ENCODE measurements at regions not wholly inside any gene's neighbourhood (a gene's known extent, or its start where the extent isn't known, plus 50 kb on each side); places are given as distances from the start of the nearest gene placed in this dataset.
"Not testable (repeated sequence)": the region's sequence is repeated elsewhere in the genome, so short reads cannot be mapped to it uniquely, and the experiment has no call there.

DNA sequence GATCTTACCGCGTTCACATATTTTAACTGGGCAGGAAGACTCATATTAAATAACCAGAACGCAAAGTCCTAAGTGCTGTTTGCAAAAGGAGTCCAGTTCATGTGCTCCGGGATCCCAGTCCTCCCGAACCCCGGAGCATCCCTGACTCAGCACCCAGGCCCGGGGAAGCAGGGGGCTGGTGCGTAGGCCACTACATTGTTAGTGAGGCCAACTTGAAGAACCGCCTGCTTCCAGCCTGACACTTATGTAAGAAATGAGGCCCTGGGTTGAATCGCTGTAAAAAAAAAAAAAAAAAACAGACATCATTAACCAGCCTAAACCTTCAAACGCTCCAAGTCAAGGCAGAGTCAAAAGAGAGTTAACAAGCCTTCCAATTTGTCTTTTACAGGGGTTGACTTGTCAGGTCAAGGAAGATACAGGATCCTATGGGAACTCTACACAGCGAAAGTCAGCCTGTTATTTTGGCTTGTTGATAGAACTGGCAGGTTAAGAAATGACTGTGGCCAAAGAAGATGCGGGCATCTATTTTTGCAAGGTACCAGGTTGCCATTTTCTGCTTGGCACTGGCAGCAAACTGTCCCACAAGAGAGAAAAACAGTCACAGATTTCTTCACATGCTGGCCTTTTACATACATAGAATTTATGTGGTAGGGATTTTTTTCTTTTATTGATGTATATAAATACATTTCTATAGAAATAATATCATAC is 93.3 kb downstream of the ACTL7B start:
- no peak for DNase-seq

DNA sequence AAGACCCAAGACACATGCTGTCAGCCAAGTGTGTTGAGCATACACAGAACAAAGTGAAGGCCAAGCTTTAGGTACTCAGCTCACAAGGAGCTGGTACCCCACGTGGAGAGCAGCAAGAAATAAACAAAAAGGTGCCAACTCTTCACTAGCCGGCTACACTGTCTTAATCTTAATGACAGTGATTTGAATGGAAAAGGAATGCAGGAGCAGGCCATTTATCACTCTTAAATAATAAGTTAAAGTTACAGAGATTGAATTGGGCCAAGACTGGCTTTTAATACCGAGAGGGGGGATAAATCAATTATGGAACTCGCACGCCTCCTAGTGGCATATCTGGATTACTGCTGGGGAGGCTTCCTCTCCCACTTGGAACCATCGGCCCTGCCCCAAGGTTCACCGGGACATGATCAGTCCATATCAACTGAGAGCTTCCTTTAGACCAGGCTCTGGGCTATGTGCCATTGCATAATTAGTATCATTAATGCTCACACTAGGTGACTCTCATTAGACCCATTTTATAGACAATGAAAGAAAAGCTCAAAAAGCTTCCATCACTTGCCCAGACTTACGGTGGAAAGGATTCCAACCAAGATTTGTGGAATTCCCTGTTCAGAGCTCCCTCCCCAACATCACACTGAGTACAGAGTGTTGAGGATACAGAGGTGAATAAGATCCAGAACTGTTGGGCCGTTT is 94.0 kb downstream of the ACTL7B start:
- DNase-seq: peak; percentile 1

DNA sequence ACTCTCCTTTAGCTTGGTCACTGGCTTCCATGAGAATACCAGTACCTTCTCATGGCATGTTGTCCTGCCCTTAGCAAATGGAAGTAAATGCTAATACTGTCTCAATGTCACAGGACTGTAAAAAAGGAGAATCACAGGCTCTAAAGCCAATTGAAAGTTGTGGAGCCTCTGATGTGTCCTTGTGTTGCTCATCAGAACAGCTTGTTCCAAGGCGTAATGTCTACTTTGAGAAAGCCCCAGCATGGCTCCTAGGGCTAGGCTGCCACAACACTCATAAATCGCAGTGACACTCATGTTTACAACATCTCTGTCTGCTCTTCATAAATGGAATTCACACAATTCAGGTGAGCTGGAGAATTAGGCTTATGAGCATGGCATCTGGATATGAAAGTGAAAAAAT is 94.9 kb downstream of the ACTL7B start:
- no peak for DNase-seq

DNA sequence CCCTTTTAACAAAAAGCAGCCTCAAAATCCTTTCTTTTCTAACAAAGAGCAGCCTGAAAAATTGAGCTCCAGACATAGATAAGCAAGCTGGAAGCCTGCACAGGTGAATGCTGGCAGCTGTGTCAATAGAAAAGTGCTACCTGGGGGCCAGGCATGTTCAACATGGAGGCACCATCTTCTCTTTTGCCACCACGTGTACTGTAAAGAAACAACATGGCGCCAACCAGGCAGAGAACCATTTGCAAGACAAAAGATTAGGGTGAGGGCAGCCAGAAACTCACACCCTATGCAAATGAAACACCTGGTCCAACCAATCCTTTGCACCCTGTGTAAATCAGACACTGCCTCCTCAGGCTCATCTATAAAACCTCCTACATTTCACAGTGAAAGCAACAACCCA is 96.0 kb downstream of the ACTL7B start:
- DNase-seq: no peak

DNA sequence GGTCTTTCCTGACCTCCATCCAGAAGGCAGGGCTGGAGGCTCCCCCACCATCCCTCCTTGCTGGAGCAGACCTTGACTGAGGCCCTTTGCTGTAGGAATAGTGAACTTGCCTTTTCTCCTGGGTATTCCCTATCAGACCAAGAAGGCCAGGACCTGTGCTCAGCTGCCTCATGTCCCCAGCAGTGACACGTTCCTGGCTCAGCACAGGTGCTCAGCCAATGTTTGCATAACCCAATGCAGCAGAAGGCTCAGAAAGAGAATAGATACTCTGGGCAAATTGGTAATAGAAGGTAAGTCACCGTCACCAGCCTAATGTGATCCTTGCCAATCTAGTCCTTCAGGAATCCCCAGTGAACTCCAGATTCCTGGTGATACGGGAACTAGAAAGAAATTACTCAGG is 96.4 kb downstream of the ACTL7B start:
- no peak for DNase-seq

DNA sequence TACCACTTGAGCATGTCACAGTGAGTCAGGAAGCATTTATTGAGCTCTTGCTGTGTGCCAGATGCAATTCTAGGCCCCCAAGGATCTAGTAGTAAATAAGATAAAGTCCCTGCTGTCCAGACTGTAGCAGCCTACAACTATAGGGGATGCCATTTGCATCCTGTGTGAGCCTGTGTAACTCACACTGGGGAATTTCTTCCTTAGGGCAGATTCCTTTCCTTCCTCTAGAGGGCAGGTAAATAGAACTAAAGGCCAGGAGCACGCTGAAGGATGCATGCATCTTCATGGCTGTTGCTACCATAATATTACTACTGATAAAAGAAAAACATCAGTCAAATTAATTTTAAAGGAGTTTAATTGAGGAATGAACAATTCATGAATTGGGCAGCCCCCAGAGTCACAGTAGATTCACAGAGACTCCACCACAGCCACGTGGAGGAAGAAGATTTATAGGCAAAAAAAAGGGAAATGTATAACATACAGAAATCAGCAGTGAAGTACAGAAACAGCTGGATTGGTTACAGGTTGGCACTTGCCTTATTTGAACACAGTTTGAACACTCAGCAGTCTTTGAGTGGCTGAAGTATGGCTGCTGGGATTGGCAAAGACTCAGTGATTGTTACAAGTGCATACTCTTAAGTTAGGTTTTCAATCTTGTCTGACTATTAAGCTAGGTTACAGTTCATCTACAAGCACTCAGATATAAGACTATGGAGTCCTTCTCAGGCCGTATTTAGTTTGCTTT is 98.9 kb downstream of the ACTL7B start:
- no peak for DNase-seq

DNA sequence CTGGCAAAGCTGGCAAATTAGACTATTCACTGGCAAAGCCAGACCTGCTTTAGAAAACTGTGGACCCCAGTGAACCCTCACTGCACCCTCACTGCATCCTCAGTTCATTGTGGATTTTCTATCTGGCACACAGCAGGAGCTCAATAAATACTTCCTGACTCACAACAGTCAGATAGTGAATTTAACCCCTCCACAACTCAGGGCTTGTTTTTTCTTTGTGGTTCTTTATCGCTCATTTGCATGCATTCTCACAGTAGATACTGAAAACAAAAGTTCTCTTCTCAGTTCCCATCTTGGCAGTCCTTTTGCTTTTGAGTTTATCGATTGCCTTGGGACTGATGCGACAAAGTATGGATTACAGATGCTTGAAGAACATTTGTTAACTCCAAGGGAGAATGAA is 99.8 kb downstream of the ACTL7B start:
- DNase-seq: no peak

DNA sequence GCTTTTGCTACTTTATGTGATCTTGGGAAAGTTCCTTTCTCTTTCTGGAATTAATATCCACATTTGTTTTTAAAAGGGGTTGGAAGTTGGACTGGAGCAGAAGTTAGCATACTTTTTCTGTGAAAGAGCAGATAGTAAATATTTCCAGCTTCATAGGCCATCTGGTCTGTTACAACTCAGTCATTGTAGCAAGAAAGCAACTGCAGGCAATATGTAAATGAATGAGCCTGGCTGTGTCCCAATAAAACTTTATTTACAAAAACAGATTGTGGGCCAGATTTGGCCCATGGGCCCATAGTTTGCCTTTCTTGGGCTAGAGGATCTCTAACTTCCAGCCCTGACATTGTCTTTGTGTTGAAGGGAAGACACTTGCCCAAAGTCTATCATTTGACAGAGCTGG is 104.4 kb downstream of the ACTL7B start:
- no peak for DNase-seq

DNA sequence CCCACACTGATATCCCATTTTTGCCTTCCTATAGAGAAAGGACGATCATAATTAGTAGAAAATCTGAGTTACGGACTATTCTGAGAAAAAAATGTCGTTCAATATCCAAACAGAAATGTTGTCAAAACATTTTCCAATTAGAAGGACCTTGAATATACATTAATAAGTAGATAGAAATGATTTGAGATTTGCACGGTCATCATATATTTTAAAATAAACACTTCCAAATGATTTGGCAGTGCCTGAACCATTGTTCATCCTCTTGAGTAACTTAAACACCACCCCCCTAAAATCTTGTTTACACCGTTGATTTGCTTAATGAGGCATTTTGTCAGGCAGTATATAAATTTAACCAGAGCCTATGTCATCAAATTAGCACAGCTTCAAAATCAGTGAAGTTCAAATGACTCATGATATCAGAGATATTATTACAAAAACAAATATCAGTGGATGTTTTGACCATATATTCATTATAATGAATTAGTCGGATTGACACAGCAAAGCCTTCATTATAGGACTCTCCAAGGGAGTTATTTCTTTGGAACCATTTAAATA is 105.0 kb downstream of the ACTL7B start:
- DNase-seq: no peak

DNA sequence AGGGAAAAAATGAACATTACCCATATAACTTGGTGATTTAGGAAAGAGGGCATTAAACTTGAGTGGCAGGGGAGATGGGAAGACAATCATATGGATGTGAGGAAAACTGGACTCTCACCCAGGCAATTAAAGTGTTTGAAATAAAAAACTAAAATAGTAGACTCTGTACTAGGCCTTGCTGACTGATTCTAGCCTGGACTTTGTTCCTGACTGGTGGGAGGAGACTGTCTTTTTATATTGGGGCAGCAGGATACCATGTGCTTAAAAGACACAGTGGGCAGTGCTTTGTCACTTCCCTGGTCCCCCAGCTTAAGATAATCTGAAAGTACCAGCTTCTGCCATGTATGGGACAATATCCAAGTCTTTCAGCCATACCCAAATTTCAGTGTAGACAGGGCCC is 107.0 kb downstream of the ACTL7B start:
- no peak for DNase-seq

DNA sequence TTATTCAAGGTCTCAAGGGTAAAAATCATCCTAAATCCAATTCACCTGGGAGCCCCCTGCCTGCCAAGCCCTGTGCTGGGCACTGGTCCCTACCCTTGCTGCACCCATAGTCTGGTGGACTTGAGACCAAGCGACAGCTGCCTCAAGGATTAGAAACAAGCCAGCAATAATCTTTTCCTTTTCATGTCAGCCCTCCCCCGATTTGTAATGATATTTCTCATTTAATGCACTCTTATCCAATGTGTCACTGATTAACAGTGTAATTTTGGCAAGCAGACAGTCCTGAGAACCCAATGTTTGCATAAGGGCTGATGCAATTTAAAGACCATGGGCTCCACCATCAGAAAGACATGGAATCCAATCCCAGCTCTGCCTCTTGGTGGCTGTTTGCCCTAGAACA is 108.9 kb downstream of the ACTL7B start:
- DNase-seq: no peak

DNA sequence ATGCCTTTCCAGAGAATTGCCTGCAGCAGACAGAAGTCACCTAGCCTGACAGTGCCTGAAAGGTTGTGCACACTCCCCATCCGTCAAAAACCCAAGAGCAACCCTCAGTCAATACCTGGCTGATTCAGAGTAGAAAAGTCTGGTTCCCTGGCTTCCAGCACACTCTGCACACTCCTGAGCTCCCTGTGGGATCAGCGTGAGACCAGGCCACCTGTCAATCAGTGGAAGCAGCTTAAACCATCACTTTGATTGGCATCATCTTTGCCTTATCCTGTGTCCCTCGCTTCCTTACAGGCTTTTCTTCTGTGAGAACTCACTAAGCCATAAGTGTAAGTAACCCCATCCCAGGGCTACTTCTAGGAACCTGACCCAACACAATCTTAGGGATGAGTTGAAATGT is 109.8 kb downstream of the ACTL7B start:
- no peak for DNase-seq

DNA sequence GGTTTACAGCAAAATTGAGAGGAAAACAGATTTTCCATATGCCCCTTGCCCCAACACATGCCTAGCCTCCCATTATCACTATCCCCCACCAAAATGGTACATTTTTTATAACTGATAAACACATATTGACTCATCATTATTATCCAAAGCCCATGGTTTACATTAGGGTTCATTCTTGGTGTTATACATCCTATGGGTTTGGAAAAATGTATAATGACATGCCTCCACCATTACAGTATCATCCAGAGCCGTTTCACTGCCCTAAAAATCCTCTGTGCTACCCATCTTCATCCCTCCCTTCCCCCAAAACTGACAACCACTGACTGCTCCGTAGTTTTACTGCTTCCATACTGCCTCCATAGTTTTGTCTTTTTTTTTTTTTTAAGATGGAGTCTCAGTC is 111.1 kb downstream of the ACTL7B start:
- no peak for DNase-seq

DNA sequence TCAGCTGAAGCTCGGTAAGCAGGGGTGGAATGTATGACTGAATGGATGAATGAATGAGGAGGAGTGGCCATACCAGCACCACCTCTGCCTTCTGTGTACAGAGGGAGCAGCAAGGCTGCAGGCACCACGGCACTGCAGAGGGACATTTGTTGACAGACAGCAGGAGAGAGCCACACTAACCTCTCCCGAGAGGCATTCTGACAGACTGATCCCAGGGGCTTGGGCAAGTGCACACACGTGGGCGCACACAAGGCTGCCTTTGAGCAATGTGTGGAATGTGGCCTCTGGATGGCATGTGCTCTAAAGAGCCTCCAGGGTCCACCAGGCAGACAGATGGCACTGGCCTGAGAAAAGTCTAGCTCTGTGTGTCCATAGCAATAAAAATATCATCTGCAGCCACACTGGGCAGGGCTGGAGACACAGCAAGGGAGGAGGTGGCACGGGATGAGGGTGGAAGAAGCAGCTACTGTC is 111.8 kb downstream of the ACTL7B start:
- no peak for DNase-seq

DNA sequence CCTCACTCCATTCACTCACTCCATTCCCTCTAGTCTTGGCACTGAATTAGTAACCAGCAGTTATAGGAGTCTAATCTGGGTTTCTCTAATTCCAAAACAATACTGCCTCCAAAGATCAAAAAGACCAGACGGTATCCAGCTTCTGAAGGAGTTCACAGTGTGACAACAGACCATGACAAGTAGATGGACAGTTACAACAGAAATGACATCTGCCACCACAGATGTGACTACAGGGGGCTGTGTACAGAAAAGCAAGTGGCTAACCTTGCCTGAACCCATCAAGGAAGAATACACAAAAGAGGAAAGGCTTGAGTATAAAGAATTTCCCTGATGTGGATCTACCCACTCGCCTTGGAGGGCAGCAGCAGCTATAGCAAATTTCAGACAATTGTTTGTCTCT is 112.4 kb downstream of the ACTL7B start:
- DNase-seq: no peak

DNA sequence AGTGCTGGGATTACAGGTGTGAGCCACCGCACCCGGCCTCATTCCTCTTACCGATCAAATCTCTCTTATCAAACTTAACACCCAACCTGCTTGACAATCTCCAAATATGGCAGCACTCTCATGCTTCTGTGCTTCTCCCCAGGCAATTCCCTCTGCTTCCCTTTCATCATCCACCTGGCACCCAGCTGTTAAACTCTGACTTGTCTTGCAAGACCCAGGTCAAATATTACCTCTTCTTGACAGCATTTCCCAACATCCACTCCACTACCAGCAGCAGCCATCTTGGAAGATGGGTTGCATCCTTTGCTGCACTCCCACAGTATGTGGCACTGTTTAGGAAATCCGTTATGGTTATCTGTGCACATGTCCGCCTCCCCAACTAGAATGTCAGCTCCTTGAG is 113.6 kb downstream of the ACTL7B start:
- DNase-seq: no peak

DNA sequence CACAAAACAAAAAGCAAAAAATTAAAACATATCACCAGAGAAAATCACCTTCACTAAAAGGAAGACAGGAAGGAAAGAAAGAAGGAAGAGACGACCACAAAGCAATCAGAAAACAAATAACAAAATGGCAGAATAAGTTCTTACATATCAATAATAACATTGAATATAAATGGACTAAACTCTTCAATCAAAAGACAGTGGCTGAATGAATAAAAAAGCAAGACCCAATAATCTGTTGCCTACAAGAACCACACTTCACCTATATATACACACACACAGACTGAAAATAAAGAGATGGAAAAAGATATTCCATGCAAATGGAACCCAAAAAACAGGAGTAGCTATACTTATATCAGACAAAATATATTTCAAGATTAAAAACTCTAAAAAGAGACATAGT is 124.5 kb downstream of the ACTL7B start:
- not testable (repeated sequence) for DNase-seq

DNA sequence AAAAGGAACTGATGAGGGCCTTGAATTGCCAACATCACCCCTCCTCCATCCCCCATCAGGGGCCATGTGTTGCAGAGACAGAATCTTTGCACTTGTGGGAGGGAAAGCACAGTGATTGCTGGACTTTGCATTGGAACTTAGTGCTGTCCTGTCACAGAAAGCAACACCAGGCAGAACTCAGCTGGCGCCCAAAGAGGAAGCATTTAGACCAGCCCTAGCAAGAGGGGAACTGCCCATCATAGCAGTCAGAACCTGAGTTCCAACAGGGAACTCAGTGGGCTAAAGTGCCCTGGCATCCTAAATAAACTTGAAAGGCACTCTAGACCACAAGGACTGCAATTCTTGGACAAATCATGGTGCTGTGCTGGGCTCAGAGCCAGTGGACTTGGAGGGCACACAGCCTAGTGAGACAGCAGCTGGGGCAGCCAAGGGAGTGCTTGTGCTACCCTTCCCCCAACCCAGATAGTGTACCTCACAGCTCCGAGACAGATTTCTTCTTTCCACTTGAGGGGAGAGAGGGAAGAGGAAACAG is 128.1 kb downstream of the ACTL7B start:
- no peak for DNase-seq

DNA sequence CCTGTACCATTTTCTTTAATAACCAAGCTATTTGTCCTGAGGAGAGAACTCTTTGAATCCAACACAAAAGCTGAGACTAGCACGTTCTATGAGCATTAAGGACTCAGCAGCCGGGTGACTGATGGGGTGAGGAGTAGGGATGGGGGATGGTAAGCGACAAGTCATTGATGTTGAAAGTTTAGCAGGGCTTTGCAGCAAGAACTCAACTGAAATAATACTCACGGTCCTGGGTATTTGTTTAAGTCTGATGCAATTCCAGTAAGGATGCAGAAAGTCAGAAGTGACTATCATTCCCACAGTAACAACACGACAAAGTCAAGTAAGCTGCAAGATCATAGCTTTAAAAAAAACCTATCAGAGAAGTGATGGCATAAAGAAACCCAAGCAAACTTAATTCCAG is 131.1 kb downstream of the ACTL7B start:
- no peak for DNase-seq

DNA sequence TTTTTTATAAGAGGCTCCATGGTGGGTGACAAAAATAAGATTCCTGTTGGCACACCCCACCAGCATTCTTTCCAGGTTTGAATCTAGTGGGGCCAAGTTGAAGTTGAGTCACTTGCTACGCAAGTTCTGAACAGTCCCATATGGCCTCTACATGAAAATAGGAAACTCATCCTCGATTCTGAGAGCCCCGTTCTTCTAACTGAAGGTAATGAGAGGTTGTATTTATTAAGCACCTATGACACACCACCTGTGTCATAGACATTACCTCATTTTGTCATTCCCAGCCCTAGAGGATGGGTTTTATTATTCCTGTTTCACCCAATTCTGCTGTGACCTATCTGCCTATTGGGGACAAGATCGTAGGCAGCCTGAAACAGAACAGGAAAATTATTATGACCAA is 131.7 kb downstream of the ACTL7B start:
- no peak for DNase-seq

DNA sequence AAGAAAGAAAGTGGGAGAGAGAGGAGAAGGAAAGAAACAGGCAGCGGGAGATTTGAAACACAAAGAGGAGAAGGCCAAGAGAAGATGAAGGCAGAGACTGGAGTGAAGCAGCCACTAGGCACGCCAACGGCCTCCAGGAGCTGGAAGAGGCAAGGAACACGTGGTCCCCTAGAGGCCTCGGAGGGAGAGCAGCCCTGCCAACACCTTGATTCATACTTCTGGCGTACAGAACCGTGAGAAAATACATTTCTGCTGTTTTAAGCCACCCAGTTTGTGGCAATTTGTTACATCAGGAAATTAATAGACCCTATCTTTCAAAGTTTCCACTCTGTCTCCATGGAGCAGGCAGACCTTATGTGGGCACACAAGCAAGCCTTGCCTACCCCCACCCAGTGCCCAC is 133.4 kb downstream of the ACTL7B start:
- DNase-seq: no peak

DNA sequence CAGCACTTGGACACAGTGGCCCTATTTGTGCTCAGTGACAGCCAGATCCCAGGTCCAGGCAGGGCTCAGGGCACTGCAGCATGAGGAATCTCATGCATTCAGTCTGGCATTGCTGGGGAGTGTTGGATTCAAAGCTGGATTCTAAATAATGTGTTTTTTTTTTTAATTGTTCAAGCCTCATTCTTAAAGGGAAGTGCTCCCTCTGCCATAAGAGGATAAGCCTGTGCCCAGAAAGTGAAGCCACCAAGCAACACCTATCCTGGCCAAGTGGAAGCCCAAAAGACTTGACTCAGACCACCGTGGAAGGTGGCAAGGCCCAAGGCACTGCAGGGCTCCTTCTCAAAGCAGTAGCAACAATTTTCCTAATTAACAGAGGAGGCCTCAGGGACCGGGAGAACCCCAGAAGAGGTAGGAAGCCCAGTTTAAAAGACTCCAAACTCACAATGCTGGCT is 135.6 kb downstream of the ACTL7B start:
- no peak for DNase-seq

DNA sequence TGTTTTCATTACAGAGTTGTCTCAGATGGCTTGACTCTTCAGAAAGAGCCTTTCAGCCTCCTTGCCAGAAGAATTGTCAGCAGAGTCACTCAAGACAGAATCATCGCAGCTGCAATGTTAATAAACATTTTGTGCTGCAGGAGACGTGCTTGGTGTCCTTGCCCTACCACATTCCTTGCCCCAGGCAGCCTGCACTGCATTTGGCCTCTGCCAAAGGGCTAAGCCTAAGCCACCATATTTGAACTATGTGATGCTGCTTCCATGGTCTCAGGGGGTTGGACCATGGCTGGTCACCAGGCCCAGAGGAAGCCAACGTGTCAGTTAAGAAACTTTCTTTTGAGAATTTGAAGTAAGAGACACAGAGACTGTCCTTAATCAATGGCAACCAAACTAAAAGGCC is 145.4 kb downstream of the ACTL7B start:
- no peak for DNase-seq

Data from NCI-H2227 treated with DMSO at 0.1 percent for 48 hours (cell line).